Stimulated activated CD4-positive, alpha-beta T cell treated with anti-CD3 and anti-CD28 coated beads, Interleukin-1b, Interleukin-23, amount 100 ng/mL, for 24 hours (primary cell): ENCODE measurements at regions not wholly inside any gene's neighbourhood (a gene's known extent, or its start where the extent isn't known, plus 50 kb on each side); places are given as distances from the start of the nearest gene placed in this dataset.

Source experiments
- DNase-seq, 4 experiments: peaks; one replicate each; pipeline ENCODE4 v3.0.0-alpha.2; 2020; ENCODE audit warnings: low read depth in 4 of 4, low spot score in 1 of 4

GRCh38 chr21:35116777-35117176, 67.7 kb upstream of the RUNX1 start:
- DNase-seq: no peak

GRCh38 chr21:35113064-35113463, 64.0 kb upstream of the RUNX1 start:
- DNase-seq: no peak

- DNase-seq: no peak
These were observed 62.3 kb upstream of the RUNX1 start for GRCh38 chr21:35111321-35111930.

GRCh38 chr21:35108887-35109286, 59.8 kb upstream of the RUNX1 start:
- no peak for DNase-seq

- DNase-seq: no peak
These were observed 58.4 kb upstream of the RUNX1 start for GRCh38 chr21:35107520-35107919.

- no peak for DNase-seq
These were observed 57.2 kb upstream of the RUNX1 start for GRCh38 chr21:35106246-35106835.

- DNase-seq: peak in 1 of 4 experiments; percentile 27
These were observed 53.6 kb upstream of the RUNX1 start for GRCh38 chr21:35102488-35103371.

GRCh38 chr21:35100349-35100811, 51.3 kb upstream of the RUNX1 start:
- no peak for DNase-seq

GRCh38 chr21:35099310-35099709, 50.2 kb upstream of the RUNX1 start:
- no peak for DNase-seq
